SKM-1 (cell line): ENCODE measurements at regions not wholly inside any gene's neighbourhood (a gene's known extent, or its start where the extent isn't known, plus 50 kb on each side); places are given as distances from the start of the nearest gene placed in this dataset.

ENCODE experiments used
- DNase-seq: peaks from one replicate; lab custom pipeline; 2025; ENCODE audit not compliant: unreplicated experiment; lab: John Stamatoyannopoulos, UW

DNA sequence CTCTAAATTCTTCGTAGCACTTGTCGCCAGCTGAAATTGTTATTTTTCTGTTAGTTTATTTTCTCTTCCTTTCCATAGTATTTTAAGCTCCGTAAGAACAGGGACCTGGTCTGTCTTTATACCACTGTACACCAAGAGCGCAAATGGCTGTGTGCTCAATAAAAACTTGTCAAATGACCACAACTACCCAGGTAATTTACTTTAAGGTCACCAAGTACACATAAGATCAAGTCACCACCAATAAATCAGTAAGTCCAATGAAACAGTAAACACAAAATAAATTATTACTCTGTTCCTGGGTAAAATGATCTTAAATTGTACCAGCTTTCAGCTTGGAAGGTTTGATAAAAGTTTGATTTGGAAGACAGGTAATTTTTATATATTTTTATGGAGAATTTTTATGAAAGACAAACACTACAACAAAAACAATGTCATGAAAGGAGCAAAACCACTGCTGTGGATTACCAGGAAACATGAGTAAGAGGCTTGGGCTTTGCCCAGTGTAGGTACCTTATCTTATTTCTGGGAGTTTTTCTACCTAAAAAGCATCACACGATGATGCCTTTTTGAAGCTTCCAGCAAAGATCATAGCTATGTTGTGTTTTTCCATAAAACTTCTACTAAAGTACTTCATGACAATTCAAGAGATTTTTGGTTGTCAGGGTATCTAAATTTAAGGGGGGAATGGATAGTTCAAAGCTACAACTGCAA, 406.8 kb downstream of the SHQ1 start:
- no peak for DNase-seq

DNA sequence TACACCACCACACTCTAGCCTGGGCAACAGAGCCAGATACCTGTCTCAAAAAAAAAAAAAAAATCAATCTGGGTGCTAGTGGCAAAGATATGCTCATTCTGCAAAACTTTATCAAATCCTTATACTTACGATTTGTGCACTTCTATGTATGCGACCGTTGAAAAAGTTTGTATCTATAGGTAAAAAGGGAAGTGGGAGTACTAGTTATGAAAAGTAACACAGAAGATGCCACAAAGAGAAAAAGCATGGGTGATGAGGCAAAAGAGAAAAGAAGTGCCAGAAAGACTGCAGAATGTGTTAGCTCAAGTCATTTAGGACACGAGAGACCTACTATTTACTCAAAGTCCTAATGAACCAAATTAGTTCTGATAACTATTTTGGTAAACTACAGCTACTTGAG, 407.8 kb downstream of the SHQ1 start:
- DNase-seq: no peak

DNA sequence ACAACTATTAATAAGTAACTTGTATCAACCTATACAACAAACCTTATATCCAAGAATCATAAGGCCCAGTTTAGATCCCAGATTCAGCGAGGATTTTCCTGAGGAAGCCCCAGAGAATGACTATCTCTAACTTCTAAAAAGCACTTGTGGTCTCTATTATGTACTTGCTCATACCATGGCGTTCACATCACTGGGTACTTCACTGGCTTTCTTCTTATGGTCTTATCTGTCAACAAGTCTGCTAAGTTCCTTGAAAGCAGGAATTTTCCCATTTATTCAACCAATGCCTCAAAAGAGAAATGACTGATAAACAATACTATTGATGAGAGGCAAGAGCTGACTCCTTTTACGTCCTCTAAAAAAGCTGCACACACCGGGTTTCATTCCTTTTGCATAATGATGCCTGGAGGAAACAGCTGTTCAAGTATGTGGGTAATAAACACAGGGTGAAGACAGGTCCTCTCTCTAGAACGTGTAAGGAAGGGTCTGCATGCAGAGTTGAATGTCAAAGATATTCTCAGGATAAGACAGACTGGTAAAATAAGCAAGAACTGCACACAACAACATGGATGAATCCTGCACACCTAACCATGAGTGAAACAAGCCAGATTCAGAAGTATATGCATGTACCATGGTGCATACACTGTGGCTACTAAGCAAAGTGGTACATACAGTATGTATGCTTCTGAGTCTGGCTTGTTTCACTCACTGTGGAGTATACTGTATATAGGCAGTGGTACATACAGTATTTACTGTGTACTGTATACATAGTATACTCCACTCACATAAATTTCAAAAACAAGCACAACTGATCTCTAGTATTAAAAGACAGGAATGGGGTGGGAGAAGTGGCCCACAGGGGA, 408.7 kb downstream of the SHQ1 start:
- DNase-seq: no peak

DNA sequence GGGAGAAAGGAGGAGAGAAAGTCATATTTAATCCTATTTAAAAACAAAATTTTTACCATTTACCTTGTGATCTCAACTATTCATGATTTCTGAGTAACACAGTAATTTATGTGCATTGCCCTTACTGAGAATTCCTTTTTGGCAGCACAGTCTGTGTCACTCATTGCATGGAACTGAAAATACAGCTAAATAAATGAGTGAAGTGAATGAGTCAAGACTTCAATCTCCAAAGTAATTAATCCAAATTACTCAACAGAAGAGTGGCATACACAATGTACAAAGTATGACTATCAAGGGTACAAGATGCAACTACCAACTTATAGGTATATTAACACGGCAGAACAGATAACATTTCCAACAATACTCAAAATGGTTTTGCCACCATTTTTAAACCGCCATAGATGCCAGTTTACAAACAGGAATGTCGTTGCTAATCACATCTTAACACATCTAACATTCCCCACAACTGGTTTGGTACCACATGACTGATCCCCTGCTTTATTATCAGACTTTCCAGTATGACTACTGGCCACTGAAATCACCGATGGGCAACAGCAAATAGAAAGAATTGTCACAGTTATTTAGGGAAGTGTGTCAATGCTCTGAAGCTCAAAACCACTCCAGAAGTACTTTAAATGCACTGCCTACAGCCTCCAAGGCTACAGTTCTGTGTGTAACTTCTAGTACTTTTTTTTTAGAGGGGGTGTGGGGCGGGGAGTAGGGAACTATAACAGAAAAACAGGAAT, 410.4 kb downstream of the SHQ1 start:
- no peak for DNase-seq

DNA sequence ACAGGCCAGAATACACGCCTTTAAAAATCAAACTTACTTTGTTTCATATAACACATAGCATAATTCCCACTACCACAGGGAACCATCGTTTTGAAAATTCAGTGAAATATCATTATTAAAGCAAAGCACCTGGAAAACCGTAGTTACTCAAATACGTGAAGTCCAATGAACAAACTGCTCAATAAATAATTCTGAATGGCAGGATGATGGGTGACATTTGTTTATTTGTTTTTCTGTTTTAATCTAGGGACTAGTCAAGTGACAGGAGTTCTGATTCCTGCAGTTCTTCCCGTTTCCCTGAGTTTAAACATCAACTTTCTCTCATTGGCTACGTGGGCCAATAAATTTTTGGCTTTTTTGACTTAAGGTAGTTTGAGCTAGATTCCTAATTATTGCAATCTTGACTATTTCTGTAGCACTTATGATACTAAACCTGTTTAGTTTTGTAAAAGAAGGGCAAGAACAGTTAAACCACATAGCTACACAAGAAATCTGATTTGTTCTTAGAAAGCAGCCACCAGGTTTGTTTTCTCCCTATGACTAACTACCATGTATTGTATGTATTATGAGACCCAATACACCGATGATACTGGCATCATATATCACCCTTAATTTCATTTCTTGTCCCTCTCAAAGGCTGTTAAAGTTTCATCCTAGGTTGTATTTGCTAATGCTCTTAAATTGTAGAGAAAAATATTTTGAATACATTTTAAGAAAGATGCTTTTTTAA, 411.2 kb downstream of the SHQ1 start:
- DNase-seq: no peak

DNA sequence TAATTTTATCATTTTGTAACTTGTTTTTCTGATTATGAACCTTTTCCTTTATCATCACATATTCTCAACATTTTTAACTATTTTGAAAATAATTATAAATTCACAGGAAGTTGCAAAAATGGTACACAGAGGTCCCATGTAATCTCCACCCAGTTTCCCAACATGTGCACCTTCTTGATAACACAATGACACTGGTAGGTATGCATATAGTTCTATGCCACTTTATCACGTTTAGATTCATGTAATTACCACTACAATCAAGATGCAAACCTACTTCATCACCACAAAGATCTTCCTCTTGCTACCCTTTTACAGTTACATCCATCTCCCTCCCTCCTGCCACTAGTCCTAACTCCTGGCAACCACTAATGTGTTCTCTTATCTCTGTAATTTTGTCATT, 413.9 kb downstream of the SHQ1 start:
- no peak for DNase-seq

DNA sequence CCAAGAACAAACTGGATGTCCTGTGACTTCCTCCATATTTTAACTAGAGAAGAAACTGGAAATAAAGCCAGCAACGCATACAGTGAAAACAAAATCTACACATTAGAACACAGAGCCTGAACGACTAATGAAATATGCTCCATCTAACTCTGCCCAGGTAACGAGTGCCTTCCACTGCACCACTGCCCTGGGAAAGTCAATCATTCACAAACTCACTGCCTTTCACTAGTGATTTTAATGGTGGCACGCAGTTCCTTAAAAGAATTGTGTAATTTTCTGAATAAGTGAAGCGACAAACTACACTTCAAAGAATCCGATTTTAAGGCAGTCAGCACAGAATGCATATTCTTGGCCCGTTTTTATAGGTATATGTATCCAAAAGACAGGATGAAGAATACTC, 416.0 kb downstream of the SHQ1 start:
- no peak for DNase-seq

DNA sequence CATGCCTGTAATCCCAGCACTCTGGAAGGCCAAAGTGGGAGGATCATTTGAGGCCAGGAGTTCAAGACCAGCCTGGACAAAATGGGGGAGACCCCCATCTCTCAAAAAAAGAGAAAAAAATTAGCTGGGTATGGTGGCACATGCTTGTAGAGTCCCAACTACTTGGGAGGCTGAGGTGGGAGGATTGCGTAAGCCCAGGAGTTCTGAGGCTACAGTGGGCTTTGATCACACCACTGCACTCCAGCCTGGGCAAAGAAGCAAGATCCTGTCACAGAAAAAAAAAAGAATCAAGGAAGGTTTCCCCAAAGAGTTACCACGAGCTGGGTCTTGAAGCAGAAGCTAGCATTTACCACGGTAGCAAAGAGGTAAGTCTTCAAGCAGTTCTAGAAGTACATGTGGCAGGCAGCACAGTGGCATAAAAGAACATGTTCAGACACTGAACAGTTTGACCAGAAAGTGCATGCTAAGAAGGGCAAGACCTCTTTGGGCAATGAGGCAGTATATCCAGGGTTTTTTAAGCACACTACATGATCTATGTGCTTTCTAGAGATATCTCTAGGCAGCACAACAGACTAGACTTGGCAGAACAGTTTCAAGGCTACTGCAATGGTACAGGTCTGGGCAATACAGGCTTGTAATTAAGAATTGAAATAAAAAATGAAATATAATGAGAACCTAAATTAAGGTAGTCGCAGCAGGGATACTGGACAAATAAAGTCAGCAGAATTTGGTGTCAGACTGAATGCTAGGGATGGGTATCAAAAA, 418.5 kb downstream of the SHQ1 start:
- no peak for DNase-seq

DNA sequence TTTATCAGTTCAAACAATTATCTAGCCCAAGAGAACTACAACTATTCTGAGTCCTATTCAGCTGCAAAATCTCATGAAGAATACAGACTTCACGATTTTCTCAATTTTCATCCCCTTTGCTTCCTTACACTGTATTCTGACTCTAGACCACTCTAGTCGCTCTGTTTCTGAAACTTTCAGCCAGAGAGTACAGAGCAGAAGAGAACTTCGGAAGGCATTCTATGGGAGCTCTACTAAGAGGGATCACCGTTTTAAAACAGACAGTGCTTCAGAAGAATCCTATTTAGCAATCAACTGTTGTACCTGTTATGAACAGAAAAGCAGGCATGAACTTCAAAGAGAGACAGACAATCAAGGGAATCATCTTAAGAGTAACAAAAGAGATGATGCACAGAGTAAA, 419.4 kb downstream of the SHQ1 start:
- DNase-seq: no peak

DNA sequence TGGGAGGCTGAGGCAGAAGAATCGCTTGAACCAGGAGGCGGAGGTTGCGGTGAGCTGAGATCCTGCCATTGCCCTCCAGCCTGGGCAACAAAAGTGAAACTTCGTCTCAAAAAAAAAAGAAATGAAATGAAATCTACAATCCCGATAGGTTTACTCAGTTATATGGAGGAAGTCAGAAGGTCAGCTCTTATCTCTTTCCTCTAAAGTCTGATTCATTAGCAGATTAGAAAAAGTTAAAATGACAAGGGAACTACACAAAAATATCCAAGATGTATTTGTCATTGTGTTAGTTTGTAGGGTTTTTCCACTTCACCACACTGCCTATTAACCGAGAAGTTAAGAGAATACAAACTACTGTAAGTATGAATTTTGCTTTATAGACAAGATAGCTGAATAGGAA, 420.6 kb downstream of the SHQ1 start:
- DNase-seq: no peak

DNA sequence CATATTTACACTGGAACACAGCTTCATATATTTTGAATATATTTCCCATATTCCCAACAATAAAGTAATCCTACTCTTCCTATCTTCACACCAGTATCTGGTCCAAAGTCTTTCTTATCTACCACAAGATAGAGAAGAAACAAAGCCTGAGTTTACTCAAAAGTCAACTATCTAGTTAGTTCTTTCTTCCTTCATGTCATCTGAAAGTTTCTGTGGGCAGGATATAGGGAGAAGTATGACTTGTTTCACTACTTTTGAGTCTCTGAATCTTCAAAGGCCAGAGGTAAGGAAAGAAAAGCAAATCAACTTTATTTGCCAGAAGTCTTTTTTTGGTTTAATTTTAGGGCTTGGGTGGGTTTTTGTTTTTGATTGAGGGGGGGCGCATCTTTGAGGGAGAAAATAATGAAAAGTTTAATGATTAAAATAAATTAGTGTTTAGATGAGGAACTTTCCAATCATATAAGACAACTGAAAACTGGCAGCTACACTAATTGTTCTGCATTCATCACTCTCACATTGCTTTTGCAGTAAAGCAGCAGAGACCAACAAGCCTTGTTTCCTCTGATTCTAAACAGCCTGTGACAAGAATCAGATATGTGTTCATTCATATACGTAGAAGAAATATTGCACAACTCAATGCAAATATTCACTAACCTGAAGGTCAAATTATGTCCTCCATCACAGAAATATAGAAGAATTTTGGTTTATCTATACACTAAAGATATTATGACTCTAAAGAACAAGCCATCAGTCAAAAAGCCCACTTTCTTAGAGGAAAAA, 421.4 kb downstream of the SHQ1 start:
- no peak for DNase-seq

DNA sequence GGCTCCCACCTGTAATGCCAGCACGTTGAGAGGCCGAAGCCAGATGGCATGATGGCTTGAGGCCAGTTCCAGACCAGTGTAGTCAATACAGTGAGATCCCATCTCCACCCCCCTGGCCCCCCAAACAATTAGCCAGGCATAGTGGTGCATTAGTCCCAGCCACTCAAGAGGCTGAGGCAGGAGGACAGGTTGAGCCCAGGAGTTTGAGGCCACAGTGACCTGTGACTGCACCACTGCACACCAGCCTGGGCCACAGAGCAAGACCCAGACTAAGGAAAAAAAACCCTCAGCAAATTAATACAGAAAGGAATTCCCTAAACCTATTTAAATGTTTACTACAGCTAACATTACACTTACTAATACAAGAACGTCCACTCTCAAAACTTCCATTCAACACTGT, 424.6 kb downstream of the SHQ1 start:
- no peak for DNase-seq

DNA sequence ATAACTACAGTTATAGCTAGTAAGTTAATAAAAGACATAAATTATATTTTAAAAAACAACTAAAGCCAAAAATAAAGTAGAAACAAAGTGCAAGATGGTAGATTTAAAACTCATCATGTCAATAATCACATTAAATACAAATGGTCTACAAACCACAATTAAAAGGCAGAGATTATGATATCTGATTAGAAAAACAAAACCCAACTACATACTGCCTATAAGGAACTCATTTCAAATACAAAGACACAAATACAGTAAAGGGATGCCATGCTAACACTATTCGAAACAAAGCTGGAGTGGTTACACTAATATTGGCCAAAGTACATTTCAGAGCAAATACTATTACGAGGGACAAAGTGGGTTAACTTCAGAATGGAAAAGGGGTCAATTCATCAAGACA, 426.5 kb downstream of the SHQ1 start:
- DNase-seq: no peak

DNA sequence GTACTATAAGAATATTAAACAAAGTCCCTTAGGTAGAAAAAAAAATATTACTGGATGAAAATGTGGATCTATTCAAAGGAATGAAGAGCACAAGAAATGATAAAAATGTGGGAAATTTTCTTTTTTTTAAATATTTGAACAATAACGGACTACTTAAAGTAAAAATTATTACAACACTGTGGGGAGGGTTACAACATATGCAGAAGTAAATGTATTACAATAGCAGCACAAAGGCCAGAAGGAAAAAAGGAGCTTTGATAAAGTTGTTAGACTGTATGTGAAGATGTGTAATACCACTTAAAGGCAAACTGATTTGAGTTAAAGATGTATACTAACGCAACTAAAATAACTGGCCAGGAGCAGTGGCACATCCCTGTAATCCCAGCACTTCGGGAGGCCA, 427.1 kb downstream of the SHQ1 start:
- no peak for DNase-seq

DNA sequence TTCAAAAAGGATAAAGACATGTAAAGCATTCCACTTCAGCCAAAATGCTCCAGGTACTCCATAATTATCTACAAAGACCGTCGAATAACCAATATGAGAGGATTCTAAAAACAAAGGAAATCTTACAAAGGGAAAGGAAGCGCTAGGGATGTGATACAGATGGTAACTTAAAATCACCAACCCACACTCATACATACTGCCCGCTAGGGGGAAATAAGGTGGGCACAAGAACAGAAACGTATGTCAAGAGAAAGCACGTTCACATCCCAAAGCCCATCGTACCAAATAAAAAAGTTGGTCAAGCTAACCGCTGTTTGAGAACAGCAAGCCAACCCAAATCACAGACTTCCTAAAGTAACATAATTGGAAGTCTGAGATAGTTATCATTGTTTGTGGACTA, 429.4 kb downstream of the SHQ1 start:
- DNase-seq: no peak

DNA sequence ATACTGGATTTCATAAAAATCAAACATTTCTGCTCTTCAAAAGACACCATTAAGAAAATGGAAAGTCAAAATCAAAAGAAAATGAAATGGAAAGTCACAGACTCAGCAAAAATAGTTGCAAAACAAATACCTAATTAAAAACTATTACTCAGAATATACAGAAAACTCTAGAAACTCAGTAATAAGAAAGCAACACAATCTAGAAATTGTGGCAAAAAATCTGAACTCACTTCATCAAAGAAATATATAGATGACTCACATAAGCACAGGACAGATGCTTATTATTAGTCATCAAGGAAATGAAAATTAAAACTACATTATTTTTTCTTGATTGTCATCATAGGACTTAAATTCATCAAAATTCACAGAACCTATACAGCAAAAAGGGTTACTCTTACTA, 430.0 kb downstream of the SHQ1 start:
- no peak for DNase-seq

DNA sequence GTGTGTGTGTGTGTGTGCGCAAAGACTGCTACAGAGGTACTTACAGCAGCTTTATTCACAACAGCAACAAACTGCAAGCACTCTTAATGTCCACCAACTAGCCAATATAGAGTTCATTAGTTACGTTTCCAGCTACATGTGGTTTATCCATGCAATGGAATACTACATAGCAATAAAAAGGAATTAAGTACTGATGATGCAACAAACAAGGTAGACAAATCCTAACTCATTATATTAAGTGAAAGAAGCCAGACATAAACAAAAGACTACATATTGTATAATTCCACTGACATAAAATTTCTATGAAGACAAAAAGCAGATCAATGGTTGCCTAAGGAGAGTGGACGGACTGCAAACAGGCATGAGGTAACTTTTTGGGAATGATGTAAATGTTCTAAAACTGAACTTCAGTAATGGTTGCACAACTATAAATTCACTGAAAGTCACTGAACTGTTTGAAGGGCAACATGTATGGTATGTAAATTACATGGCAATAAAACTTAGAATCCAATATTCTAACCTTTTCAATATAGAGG, 433.7 kb downstream of the SHQ1 start:
- DNase-seq: no peak

DNA sequence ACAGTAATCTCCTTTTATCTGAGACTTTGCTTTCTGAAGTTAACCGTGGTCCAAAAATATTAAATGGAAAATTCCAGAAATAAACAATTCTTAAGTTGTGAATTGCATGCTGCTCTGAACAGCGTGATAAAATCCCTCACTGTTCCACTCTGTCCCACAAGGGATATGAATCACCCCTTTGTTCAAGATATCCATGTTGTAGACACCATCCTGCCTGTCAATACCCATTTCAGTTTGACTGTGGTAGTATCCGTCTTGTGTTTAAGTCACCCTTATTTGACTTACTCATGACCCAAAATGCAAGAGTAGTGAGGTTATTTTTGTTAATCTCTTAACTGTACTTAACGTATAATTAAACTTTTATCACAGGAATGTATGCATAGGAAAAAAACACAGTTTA, 435.0 kb downstream of the SHQ1 start:
- DNase-seq: no peak

DNA sequence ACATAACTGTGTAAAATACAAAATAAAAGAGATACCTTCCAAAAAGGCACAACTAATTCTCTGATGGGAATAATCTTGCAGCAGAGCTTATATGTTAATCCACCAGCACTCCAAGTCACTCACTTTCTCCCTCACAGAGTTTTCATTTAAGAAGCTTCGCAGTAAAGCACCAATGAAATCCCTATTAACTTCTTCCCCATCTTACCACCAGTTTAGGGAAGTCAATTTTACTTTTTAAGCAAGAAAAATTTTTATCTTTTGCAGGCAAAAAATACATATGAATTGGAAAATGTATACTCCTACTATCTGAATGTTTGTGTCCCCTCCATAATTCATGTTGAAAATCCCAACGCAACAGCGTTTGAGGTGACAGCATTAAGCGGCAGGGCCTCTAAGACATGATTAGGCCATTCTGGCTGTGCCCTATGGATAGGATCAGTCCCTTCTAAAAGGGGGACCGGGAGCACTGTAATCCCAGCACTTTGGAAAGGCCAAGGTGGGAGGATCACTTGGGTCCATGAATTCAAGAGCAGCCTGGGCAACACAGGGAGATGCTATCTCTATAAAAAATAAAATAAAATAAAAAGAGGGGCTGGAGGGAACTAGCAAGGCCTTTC, 435.8 kb downstream of the SHQ1 start:
- no peak for DNase-seq
